Vagina (tissue), 2 donors: ENCODE measurements at regions not wholly inside any gene's neighbourhood (a gene's known extent, or its start where the extent isn't known, plus 50 kb on each side); places are given as distances from the start of the nearest gene placed in this dataset.

ENCODE experiments used
- CTCF ChIP-seq, 3 experiments: fragments of 450-650 bp in 2 of 3; fragments of 200-600 bp in 1 of 3; sonication (generic) in 1 of 3; IDR thresholded peaks; one replicate each; pipeline ENCODE4 v1.5.1; 2017 to 2019; ENCODE audit warnings: antibody characterized with exemption in 3 of 3, mild to moderate bottlenecking in 2 of 3, moderate library complexity in 2 of 3
- POLR2A ChIP-seq, 2 donors: fragments of 450-650 bp; IDR thresholded peaks; one replicate each; pipeline ENCODE4 v1.6.1; 2017; ENCODE audit warnings: antibody characterized with exemption in 2 of 2, mild to moderate bottlenecking in 2 of 2, moderate library complexity in 2 of 2
- POLR2AphosphoS5 ChIP-seq, 2 donors: sonication (generic); formaldehyde crosslinking; IDR thresholded peaks; one replicate each; pipeline ENCODE4 v1.9.0; 2017; ENCODE audit warnings: antibody characterized with exemption in 2 of 2, mild to moderate bottlenecking in 2 of 2, low read depth in 1 of 2; ENCODE audit not compliant: insufficient read depth in 1 of 2

- no peak for TF ChIP-seq CTCF (IDR thresholded peaks at IDR 0.05)
- TF ChIP-seq POLR2AphosphoS5 (IDR thresholded peaks at IDR 0.05; ENCODE audit: insufficient read depth in 1 of 2, low read depth in 1 of 2), result no peak
- no peak for TF ChIP-seq POLR2A (IDR thresholded peaks at IDR 0.05)
Observed at GRCh38 chr15:81888748-81889484, 156.9 kb downstream of the MEX3B start.
